Tibial artery (tissue), 4 donors: ENCODE measurements at regions not wholly inside any gene's neighbourhood (a gene's known extent, or its start where the extent isn't known, plus 50 kb on each side); places are given as distances from the start of the nearest gene placed in this dataset.

Experiments
- DNase-seq, 2 donors: peaks; one replicate each; pipeline ENCODE4 v3.0.0-alpha.2; 2019
- H3K27ac ChIP-seq, 2 donors: fragments of 200-600 bp; sonication (generic) in 1 of 2; 1 replicate in 1 of 2; 2 replicates in 1 of 2; pipeline ENCODE4 v1.5.1; 2018 to 2019; ENCODE audit warnings: mild to moderate bottlenecking in 1 of 2
- H3K27me3 ChIP-seq, 2 donors: fragments of 200-600 bp; sonication (generic) in 1 of 2; one replicate each; pipeline versions ENCODE4 v1.5.1 to v1.6.0; 2016 to 2019
- H3K36me3 ChIP-seq, 3 donors: fragments of 200-600 bp; sonication (generic) in 2 of 3; one replicate each; pipeline ENCODE4 v1.5.1; 2016 to 2019; ENCODE audit warnings: mild to moderate bottlenecking in 2 of 3
- H3K4me1 ChIP-seq, 4 donors: fragments of 200-600 bp; sonication (generic) in 2 of 4; 1 replicate in 3 of 4; 2 replicates in 1 of 4; pipeline ENCODE4 v1.5.1; 2016 to 2019
- H3K4me3 ChIP-seq, 2 donors: fragments of 200-600 bp; sonication (generic) in 1 of 2; 1 replicate in 1 of 2; 2 replicates in 1 of 2; pipeline ENCODE4 v1.5.1; 2018 to 2019; ENCODE audit warnings: mild to moderate bottlenecking in 2 of 2
- H3K9me3 ChIP-seq, 3 donors: fragments of 200-600 bp; sonication (generic) in 1 of 3; one replicate each; pipeline ENCODE4 v1.5.1; 2016 to 2019
- intact Hi-C: fragments of 100-400 bp; cut with DNase I; formaldehyde crosslinking; loops from one replicate; pipeline ENCODE4 v1.15.0; 2023; ENCODE audit warnings: low total_unique reads
- TF ChIP-seq, protein P1 (sequence below), 2 experiments: fragments of 200-600 bp in 1 of 2; fragments of 450-650 bp in 1 of 2; IDR thresholded peaks; one replicate each; pipeline ENCODE4 v1.5.1; 2017 to 2019; ENCODE audit warnings: antibody characterized with exemption in 2 of 2, mild to moderate bottlenecking in 1 of 2, moderate library complexity in 1 of 2

DNA sequence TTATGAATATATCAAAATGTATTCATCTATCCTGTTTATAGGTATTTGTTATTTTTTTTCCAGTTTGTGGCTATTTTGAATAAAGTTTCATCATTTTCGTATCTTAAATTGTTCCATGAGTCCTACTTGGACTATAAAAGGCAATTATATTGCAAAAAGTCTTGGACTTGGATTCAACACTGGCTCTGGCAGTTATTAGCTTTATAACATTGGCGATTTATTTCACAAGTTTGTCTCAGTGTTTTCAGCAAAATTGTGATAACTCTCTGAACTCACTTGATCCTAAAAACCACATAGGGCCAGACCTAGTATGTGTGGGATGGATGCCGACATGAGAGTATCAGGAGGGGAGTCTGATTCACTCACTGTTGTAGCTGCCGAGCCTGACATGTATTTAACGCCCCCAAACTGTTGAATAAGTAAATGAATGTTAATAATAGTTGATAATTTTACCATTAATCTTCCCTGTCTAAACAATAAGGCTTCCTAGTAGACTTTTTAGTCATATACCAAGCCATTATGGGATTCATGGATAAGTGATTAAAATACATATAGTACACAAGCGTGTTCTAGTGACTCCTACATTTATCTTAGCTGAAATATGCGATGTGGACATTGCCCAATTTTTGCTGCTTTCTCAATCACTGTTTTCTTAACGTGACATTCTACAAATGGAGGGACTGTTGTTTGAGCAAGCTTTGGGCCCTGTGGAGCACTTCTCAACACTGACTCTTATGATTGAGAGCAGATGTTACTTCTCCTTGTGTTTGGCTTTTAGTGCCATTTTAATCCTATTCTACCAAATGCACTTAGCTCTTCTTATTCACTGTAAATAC is 907.6 kb downstream of the EPHA4 start:
- H3K9me3 ChIP-seq = no peaks in the 10 kb centered on the region
- DNase-seq = peak in 1 of 2 donors; percentile 41
- no peak overlapping the region for H3K27ac ChIP-seq
- H3K27me3 ChIP-seq = no peaks in the 10 kb centered on the region
- TF ChIP-seq, protein P1, sequence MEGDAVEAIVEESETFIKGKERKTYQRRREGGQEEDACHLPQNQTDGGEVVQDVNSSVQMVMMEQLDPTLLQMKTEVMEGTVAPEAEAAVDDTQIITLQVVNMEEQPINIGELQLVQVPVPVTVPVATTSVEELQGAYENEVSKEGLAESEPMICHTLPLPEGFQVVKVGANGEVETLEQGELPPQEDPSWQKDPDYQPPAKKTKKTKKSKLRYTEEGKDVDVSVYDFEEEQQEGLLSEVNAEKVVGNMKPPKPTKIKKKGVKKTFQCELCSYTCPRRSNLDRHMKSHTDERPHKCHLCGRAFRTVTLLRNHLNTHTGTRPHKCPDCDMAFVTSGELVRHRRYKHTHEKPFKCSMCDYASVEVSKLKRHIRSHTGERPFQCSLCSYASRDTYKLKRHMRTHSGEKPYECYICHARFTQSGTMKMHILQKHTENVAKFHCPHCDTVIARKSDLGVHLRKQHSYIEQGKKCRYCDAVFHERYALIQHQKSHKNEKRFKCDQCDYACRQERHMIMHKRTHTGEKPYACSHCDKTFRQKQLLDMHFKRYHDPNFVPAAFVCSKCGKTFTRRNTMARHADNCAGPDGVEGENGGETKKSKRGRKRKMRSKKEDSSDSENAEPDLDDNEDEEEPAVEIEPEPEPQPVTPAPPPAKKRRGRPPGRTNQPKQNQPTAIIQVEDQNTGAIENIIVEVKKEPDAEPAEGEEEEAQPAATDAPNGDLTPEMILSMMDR (IDR thresholded peaks at IDR 0.05) = no peak
- H3K4me3 ChIP-seq = no peak overlapping the region
- H3K36me3 ChIP-seq = no peaks in the 10 kb centered on the region
- intact Hi-C loops = no loop called here
- no peaks in the 10 kb centered on the region for H3K4me1 ChIP-seq

DNA sequence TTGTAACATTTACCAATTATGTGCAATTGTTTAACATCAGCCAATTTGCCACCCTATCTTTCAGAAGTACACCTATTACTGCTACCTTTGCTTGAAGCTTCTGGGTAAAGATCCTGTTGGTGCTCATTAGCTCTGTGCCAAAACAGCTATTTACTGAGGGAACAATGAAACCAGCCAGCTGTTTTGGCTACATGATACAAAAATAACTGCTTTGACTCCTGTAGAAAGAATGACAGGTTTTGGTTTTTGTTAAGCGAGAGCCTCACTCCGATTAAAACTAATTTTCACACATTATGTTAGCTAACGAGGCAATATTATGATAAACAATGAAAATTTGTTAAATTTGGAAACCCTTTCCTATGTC is 907.0 kb downstream of the EPHA4 start:
- intact Hi-C loops = no loop called here
- no peak for DNase-seq
- no peaks in the 10 kb centered on the region for H3K9me3 ChIP-seq
- no peaks in the 10 kb centered on the region for H3K36me3 ChIP-seq
- no peak overlapping the region for H3K4me3 ChIP-seq
- TF ChIP-seq, protein P1 (IDR thresholded peaks at IDR 0.05) = no peak
- H3K4me1 ChIP-seq = no peaks in the 10 kb centered on the region
- no peaks in the 10 kb centered on the region for H3K27me3 ChIP-seq
- no peak overlapping the region for H3K27ac ChIP-seq

- intact Hi-C loops = no loop called here
- no peaks in the 10 kb centered on the region for H3K27me3 ChIP-seq
- H3K4me3 ChIP-seq = no peak overlapping the region
- no peaks in the 10 kb centered on the region for H3K9me3 ChIP-seq
- H3K27ac ChIP-seq = no peak overlapping the region
- no peak for DNase-seq
- H3K4me1 ChIP-seq = no peaks in the 10 kb centered on the region
- H3K36me3 ChIP-seq = no peaks in the 10 kb centered on the region
- TF ChIP-seq, protein P1 (IDR thresholded peaks at IDR 0.05) = no peak
These were observed 902.8 kb downstream of the EPHA4 start for GRCh38 chr2:220669324-220669723.

DNA sequence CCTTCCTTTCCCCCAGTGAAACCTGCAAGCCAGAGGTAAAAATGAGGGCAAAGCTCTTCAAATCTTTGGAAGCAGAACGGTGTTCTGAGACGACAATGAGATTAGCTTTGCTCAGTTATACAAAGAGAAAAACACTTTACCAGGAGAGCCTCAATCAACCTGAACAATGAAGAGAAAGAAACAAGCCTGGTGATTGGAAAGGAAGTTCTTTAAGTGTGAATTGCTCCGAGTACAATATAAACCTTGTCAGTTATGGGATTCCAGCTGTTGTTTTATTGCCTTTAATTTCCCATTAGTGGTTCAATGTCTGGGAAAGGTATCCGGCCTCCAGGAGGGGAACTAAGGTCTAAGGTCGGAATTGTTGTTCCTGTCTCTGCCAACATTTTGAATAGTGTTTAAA is 901.6 kb downstream of the EPHA4 start:
- Histone ChIP-seq H3K36me3 (no peaks in the 10 kb centered on the region), H3K27ac (no peak overlapping the region), H3K9me3 (no peaks in the 10 kb centered on the region), H3K4me1 (no peaks in the 10 kb centered on the region), H3K4me3 (no peak overlapping the region), H3K27me3 (no peaks in the 10 kb centered on the region)
- intact Hi-C loops = no loop called here
- TF ChIP-seq, protein P1 (IDR thresholded peaks at IDR 0.05) = no peak
- DNase-seq = no peak

GRCh38 chr2:220673151-220673874 is 898.8 kb downstream of the EPHA4 start:
- Histone ChIP-seq H3K9me3 (no peaks in the 10 kb centered on the region), H3K27me3 (no peaks in the 10 kb centered on the region), H3K4me3 (no peak overlapping the region), H3K4me1 (no peaks in the 10 kb centered on the region), H3K36me3 (no peaks in the 10 kb centered on the region), H3K27ac (no peak overlapping the region)
- DNase-seq = no peak
- intact Hi-C loops = no loop called here
- TF ChIP-seq, protein P1 (IDR thresholded peaks at IDR 0.05) = no peak
